HCT116 (cell line): ENCODE measurements at regions not wholly inside any gene's neighbourhood (a gene's known extent, or its start where the extent isn't known, plus 50 kb on each side); places are given as distances from the start of the nearest gene placed in this dataset.

ENCODE experiments used
- ATAC-seq: fragments of 200-7000 bp; cut with Tn5 transposase; 2 replicates; pipeline ENCODE4 v1.9.1; 2020; ENCODE audit warnings: mild to moderate bottlenecking, moderate library complexity
- BruUV-seq: library from RNA; stranded (reverse); fragments of 400-500 nt; replicated peaks from 2 replicates; lab custom pipeline; 2021; lab: Mats Ljungman, UMichigan
- CTCF ChIA-PET: fragments of 300-600 bp; sonication (Branson Sonifier 250); formaldehyde crosslinking; loops from one replicate; lab custom pipeline; 2021; ENCODE audit warnings: antibody characterized with exemption; lab: Charles Lee
- POLR2A ChIA-PET: fragments of 300-600, 350-600 bp; sonication (Branson Sonifier 250); formaldehyde crosslinking; loops from one replicate; lab custom pipeline; 2021; ENCODE audit warnings: antibody characterized with exemption; lab: Charles Lee
- RAD21 ChIA-PET, 2 experiments: fragments of 300-600 bp; sonication (Branson Sonifier 250); formaldehyde crosslinking; loops; one replicate each; lab custom pipeline; 2023; ENCODE audit warnings: low total read pairs in 2 of 2; ENCODE audit not compliant: uncharacterized antibody in 2 of 2, unreplicated experiment in 2 of 2, low non-redundant PET in 1 of 2; lab: Charles Lee
- DNase-seq: peaks from one replicate; pipeline ENCODE4 v3.0.0-alpha.2; 2010; ENCODE audit warnings: low read depth, low spot score
- H2AFZ ChIP-seq: fragments of 200-600 bp; shearing (Covaris generic), sonication (generic); 2 replicates; pipeline ENCODE4 v1.6.1; 2017; ENCODE audit warnings: low read depth, mixed run types, mixed read lengths, antibody characterized with exemption, low read length; ENCODE audit not compliant: poor library complexity, severe bottlenecking
- H3K27ac ChIP-seq: 2 replicates; pipeline ENCODE4 v1.5.1; 2012; ENCODE audit warnings: low read depth, low read length
- H3K27me3 ChIP-seq: fragments of 200-600 bp; sonication (generic); 2 replicates; pipeline ENCODE4 v1.6.1; 2016; ENCODE audit warnings: mixed run types, low read length, mixed read lengths; ENCODE audit not compliant: insufficient read depth
- H3K36me3 ChIP-seq, 2 experiments: fragments of 200-500 bp in 1 of 2; fragments of 200-600 bp in 1 of 2; sonication (Bioruptor generic) in 1 of 2; sonication (generic) in 1 of 2; 2 replicates each; pipeline versions ENCODE4 v1.5.1 to v1.6.1; 2014 to 2016; ENCODE audit warnings: low read length in 2 of 2, inconsistent platforms in 1 of 2, mixed read lengths in 1 of 2, mixed run types in 1 of 2; ENCODE audit not compliant: insufficient read depth in 2 of 2, control insufficient read depth in 1 of 2
- H3K4me1 ChIP-seq, 2 experiments: fragments of 200-600 bp in 1 of 2; sonication (generic) in 1 of 2; 2 replicates each; pipeline versions ENCODE4 v1.5.1 to v1.6.1; 2012 to 2017; ENCODE audit warnings: low read length in 2 of 2, inconsistent platforms in 1 of 2, mild to moderate bottlenecking in 1 of 2, mixed read lengths in 1 of 2, mixed run types in 1 of 2, moderate library complexity in 1 of 2; ENCODE audit not compliant: insufficient read depth in 2 of 2, control insufficient read depth in 1 of 2
- H3K4me2 ChIP-seq: fragments of 200-600 bp; sonication (generic); 2 replicates; pipeline ENCODE4 v1.6.1; 2017; ENCODE audit warnings: mixed run types, low read length, mixed read lengths
- H3K4me3 ChIP-seq, 2 experiments: fragments of 200-600 bp in 1 of 2; sonication (generic) in 1 of 2; replicated peaks in 1 of 2; 2 replicates each; pipeline ENCODE4 v1.5.1; 2011 to 2016; ENCODE audit warnings: low read length in 2 of 2, control low read depth in 1 of 2, low read depth in 1 of 2, mild to moderate bottlenecking in 1 of 2, mixed read lengths in 1 of 2, mixed run types in 1 of 2
- H3K79me2 ChIP-seq: fragments of 200-600 bp; sonication (generic); 2 replicates; pipeline ENCODE4 v1.6.1; 2017; ENCODE audit warnings: mild to moderate bottlenecking, mixed run types, low read length, moderate library complexity, mixed read lengths; ENCODE audit not compliant: insufficient read depth
- H3K9ac ChIP-seq: fragments of 200-600 bp; sonication (generic); 2 replicates; pipeline ENCODE4 v1.6.1; 2016; ENCODE audit warnings: low read length, mixed read lengths
- H3K9me2 ChIP-seq: fragments of 200-600 bp; sonication (generic), shearing (Covaris generic); 2 replicates; pipeline ENCODE4 v1.6.1; 2017; ENCODE audit warnings: mixed run types, mild to moderate bottlenecking, moderate library complexity; ENCODE audit not compliant: insufficient read depth
- H3K9me3 ChIP-seq, 2 experiments: fragments of 200-500 bp in 1 of 2; fragments of 200-600 bp in 1 of 2; sonication (Bioruptor generic) in 1 of 2; sonication (generic) in 1 of 2; 2 replicates each; pipeline ENCODE4 v1.6.1; 2014 to 2017; ENCODE audit warnings: low read length in 2 of 2, mixed read lengths in 2 of 2, inconsistent platforms in 1 of 2, low read depth in 1 of 2, mild to moderate bottlenecking in 1 of 2, mixed run types in 1 of 2, moderate library complexity in 1 of 2; ENCODE audit not compliant: control insufficient read depth in 1 of 2, insufficient read depth in 1 of 2
- H4K20me1 ChIP-seq: fragments of 200-600 bp; sonication (generic), shearing (Covaris generic); 2 replicates; pipeline ENCODE4 v1.6.1; 2017; ENCODE audit warnings: mixed run types, mild to moderate bottlenecking, moderate library complexity; ENCODE audit not compliant: insufficient read depth
- CBX3 ChIP-seq: IDR thresholded peaks from 2 replicates; pipeline ENCODE4 v1.6.1; 2012; ENCODE audit warnings: low read depth
- EZH2 ChIP-seq: fragments of 200-600 bp; sonication (generic); IDR thresholded peaks from 2 replicates; pipeline ENCODE4 v1.6.1; 2017; ENCODE audit warnings: antibody characterized with exemption, mixed run types
- RAD21 ChIP-seq: IDR thresholded peaks from 2 replicates; pipeline ENCODE4 v1.6.1; 2012; ENCODE audit warnings: low read depth, mild to moderate bottlenecking
- SIN3A ChIP-seq: IDR thresholded peaks from 2 replicates; pipeline ENCODE4 v1.6.1; 2012; ENCODE audit warnings: low read depth
- TCF7L2 ChIP-seq: IDR thresholded peaks from 2 replicates; pipeline ENCODE4 v1.7.0; 2011; ENCODE audit warnings: borderline replicate concordance, inconsistent platforms; ENCODE audit not compliant: insufficient read depth, insufficient read length; ENCODE audit errors: extremely low read depth
- ZNF274 ChIP-seq: fragments of 200-500 bp; sonication (Bioruptor generic); IDR thresholded peaks from 2 replicates; pipeline ENCODE4 v1.6.1; 2014; ENCODE audit warnings: mild to moderate bottlenecking, low read depth, low read length, inconsistent platforms
- intact Hi-C: fragments of 100-400 bp; cut with micrococcal nuclease; formaldehyde crosslinking; loops from 2 replicates; pipeline ENCODE4 v1.10.0; 2022
- TF ChIP-seq, protein P1 (sequence below), 3 experiments: fragments of 200-600 bp in 1 of 3; sonication (generic) in 1 of 3; IDR thresholded peaks in 2 of 3; conservative IDR thresholded peaks in 1 of 3; 2 replicates each; pipeline ENCODE4 v1.5.1; 2012 to 2017; ENCODE audit warnings: low read depth in 2 of 3, low read length in 2 of 3, antibody characterized with exemption in 1 of 3, borderline replicate concordance in 1 of 3, control low read depth in 1 of 3, mild to moderate bottlenecking in 1 of 3, mixed read lengths in 1 of 3, mixed run types in 1 of 3, moderate library complexity in 1 of 3; ENCODE audit not compliant: insufficient read depth in 1 of 3
- TF ChIP-seq, protein P2 (sequence below): IDR thresholded peaks from 2 replicates; pipeline ENCODE4 v1.6.1; 2012

DNA sequence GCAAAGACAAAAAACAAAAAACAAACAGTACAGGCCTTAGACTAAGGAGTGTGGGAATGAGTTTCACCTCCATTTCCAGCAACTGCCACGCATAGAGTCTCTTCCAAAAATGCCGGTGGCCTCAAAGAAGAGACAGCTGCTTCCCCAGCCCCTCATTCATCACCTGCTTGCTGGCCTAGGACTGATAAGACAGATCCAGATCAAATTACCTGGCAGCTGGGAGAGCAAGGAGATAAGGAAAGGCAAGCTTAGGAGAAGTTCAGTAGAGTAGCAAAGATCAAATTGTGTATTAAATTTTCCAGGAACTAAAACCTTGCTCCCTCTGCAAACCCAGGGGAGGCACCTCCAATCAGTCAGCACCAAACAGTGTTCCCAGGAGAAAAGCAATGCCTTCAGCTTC lies 325.8 kb upstream of the CTNNB1 start:
- intact Hi-C loops = no loop called here
- Histone ChIP-seq H2AFZ (no peak overlapping the region), H3K27me3 (peaks cover 26% of the 10 kb centered on the region; the same call in 1 of the 2 replicates), H3K79me2 (no peaks in the 10 kb centered on the region), H3K9me2 (0 out of 2 replicates have a peak, but pooled peaks cover 3% of the 10 kb centered on the region), H3K27ac (no peak overlapping the region), H3K4me3 (no peak overlapping the region), H3K9me3 (no peaks in the 10 kb centered on the region), H3K4me2 (no peak overlapping the region), H3K36me3 (no peaks in the 10 kb centered on the region), H3K4me1 (no peaks in the 10 kb centered on the region), H4K20me1 (no peaks in the 10 kb centered on the region), H3K9ac (no peak overlapping the region)
- ChIA-PET CTCF (no interaction called here), RAD21 (no interaction called here), POLR2A (no interaction called here)
- ATAC-seq (no peak), DNase-seq (no peak)
- TF ChIP-seq ZNF274 (no peak), CBX3 (no peak), SIN3A (no peak), TCF7L2 (no peak), RAD21 (no peak), EZH2 (no peak)
- TF ChIP-seq, protein P1, sequence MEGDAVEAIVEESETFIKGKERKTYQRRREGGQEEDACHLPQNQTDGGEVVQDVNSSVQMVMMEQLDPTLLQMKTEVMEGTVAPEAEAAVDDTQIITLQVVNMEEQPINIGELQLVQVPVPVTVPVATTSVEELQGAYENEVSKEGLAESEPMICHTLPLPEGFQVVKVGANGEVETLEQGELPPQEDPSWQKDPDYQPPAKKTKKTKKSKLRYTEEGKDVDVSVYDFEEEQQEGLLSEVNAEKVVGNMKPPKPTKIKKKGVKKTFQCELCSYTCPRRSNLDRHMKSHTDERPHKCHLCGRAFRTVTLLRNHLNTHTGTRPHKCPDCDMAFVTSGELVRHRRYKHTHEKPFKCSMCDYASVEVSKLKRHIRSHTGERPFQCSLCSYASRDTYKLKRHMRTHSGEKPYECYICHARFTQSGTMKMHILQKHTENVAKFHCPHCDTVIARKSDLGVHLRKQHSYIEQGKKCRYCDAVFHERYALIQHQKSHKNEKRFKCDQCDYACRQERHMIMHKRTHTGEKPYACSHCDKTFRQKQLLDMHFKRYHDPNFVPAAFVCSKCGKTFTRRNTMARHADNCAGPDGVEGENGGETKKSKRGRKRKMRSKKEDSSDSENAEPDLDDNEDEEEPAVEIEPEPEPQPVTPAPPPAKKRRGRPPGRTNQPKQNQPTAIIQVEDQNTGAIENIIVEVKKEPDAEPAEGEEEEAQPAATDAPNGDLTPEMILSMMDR (IDR thresholded peaks at IDR 0.05 in 2 of 3, conservative IDR thresholded peaks at IDR 0.05 in 1 of 3; ENCODE audit: borderline replicate concordance in 1 of 3, insufficient read depth in 1 of 3, low read depth in 2 of 3, low read length in 2 of 3) = no peak
- TF ChIP-seq, protein P2, sequence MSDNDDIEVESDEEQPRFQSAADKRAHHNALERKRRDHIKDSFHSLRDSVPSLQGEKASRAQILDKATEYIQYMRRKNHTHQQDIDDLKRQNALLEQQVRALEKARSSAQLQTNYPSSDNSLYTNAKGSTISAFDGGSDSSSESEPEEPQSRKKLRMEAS = no peak
- no TSS peak for BruUV-seq
